Keratinocyte (primary cell): ENCODE measurements at regions not wholly inside any gene's neighbourhood (a gene's known extent, or its start where the extent isn't known, plus 50 kb on each side); places are given as distances from the start of the nearest gene placed in this dataset.
"Not testable (repeated sequence)": the region's sequence is repeated elsewhere in the genome, so short reads cannot be mapped to it uniquely, and the experiment has no call there.

Source experiments
- DNase-seq: peaks from one replicate; pipeline ENCODE4 v3.0.0-alpha.2; 2011; ENCODE audit warnings: low read depth, missing footprints, low spot score
- FAIRE-seq: peaks from 2 replicates; lab custom pipeline; 2011; peaks lifted over from hg19 to GRCh38; lab: Jason Lieb, UNC
- H2AFZ ChIP-seq: 2 replicates; pipeline ENCODE4 v1.6.0; 2012; ENCODE audit warnings: low read length, control low read depth, inconsistent platforms; ENCODE audit not compliant: control insufficient read depth
- H3K27ac ChIP-seq: 2 replicates; pipeline ENCODE4 v1.5.1; 2011; ENCODE audit warnings: low read length; ENCODE audit not compliant: control insufficient read depth, insufficient read depth
- H3K27me3 ChIP-seq: 3 replicates; pipeline ENCODE4 v1.6.0; 2011; ENCODE audit warnings: low read length; ENCODE audit not compliant: control insufficient read depth, insufficient read depth; ENCODE audit errors: extremely low read depth
- H3K36me3 ChIP-seq, 2 experiments: 2 replicates in 1 of 2; 3 replicates in 1 of 2; pipeline ENCODE4 v1.5.1; 2011; ENCODE audit warnings: low read length in 2 of 2, mild to moderate bottlenecking in 1 of 2; ENCODE audit not compliant: control insufficient read depth in 2 of 2, insufficient read depth in 2 of 2; ENCODE audit errors: extremely low read depth in 1 of 2
- H3K4me1 ChIP-seq: 3 replicates; pipeline ENCODE4 v1.5.1; 2011; ENCODE audit warnings: low read length; ENCODE audit not compliant: control insufficient read depth, insufficient read depth; ENCODE audit errors: extremely low read depth
- H3K4me2 ChIP-seq: 3 replicates; pipeline ENCODE4 v1.6.0; 2011; ENCODE audit warnings: low read depth, low read length; ENCODE audit not compliant: control insufficient read depth, insufficient read depth; ENCODE audit errors: extremely low read depth
- H3K4me3 ChIP-seq, 3 experiments: fragments of 200-600 bp in 1 of 3; sonication (generic) in 1 of 3; 2 replicates in 2 of 3; 3 replicates in 1 of 3; pipeline ENCODE4 v1.5.1; 2011 to 2016; ENCODE audit warnings: low read length in 3 of 3, mild to moderate bottlenecking in 3 of 3, control low read depth in 2 of 3, inconsistent platforms in 1 of 3, low read depth in 1 of 3, mixed read lengths in 1 of 3, mixed run types in 1 of 3, moderate library complexity in 1 of 3; ENCODE audit not compliant: control insufficient read depth in 2 of 3, insufficient read depth in 2 of 3; ENCODE audit errors: extremely low read depth in 1 of 3
- H3K79me2 ChIP-seq: 2 replicates; pipeline ENCODE4 v1.6.0; 2012; ENCODE audit warnings: low read length; ENCODE audit not compliant: control insufficient read depth, insufficient read depth
- H3K9ac ChIP-seq: 3 replicates; pipeline ENCODE4 v1.6.0; 2011; ENCODE audit warnings: low read length; ENCODE audit not compliant: control insufficient read depth, insufficient read depth; ENCODE audit errors: extremely low read depth
- H3K9me1 ChIP-seq: 3 replicates; pipeline ENCODE4 v1.6.0; 2011; ENCODE audit warnings: low read length; ENCODE audit not compliant: control insufficient read depth, insufficient read depth; ENCODE audit errors: extremely low read depth
- H3K9me3 ChIP-seq: 2 replicates; pipeline ENCODE4 v1.5.1; 2012; ENCODE audit warnings: low read depth, low read length; ENCODE audit not compliant: control insufficient read depth
- H4K20me1 ChIP-seq: 3 replicates; pipeline ENCODE4 v1.6.0; 2011; ENCODE audit warnings: low read length; ENCODE audit not compliant: control insufficient read depth, insufficient read depth; ENCODE audit errors: extremely low read depth
- CTCF ChIP-seq, 3 experiments: IDR thresholded peaks in 1 of 3; conservative IDR thresholded peaks in 1 of 3; optimal IDR thresholded peaks in 1 of 3; 2 replicates in 2 of 3; 3 replicates in 1 of 3; pipeline versions ENCODE3 to v1.5.1; 2011; ENCODE audit warnings: low read length in 3 of 3, mild to moderate bottlenecking in 3 of 3, moderate library complexity in 2 of 3, control low read depth in 1 of 3, inconsistent platforms in 1 of 3; ENCODE audit not compliant: insufficient read depth in 2 of 3; ENCODE audit errors: extremely low read depth in 1 of 3
- EZH2 ChIP-seq: IDR thresholded peaks from one replicate; pipeline ENCODE4 v1.6.1; 2012; ENCODE audit warnings: inconsistent platforms, mild to moderate bottlenecking, low read length, moderate library complexity
- dilution Hi-C: fragments of 300-500 bp; cut with MboI; formaldehyde crosslinking; loops from one replicate; pipeline ENCODE4 v1.7.0; 2020; ENCODE audit warnings: low sequenced_read_pairs; ENCODE audit not compliant: extremely low pct_ligation_motif_present

- H3K36me3 ChIP-seq, H3K27me3 ChIP-seq, FAIRE-seq, H3K9me3 ChIP-seq, H2AFZ ChIP-seq, H4K20me1 ChIP-seq, dilution Hi-C loops, H3K4me3 ChIP-seq, H3K4me1 ChIP-seq, H3K79me2 ChIP-seq, H3K9me1 ChIP-seq, H3K4me2 ChIP-seq, H3K27ac ChIP-seq, H3K9ac ChIP-seq, DNase-seq: not testable (repeated sequence)
Observed at GRCh38 chr1:61543498-61543897, 181.4 kb downstream of the TM2D1 start.

- dilution Hi-C loops: no loop called here
- Histone ChIP-seq H3K9me3 (no peaks in the 10 kb centered on the region), H3K36me3 (no peaks in the 10 kb centered on the region), H3K4me2 (no peak overlapping the region), H2AFZ (no peak overlapping the region), H3K27ac (no peak overlapping the region), H4K20me1 (no peaks in the 10 kb centered on the region), H3K4me1 (no peaks in the 10 kb centered on the region), H3K9me1 (no peaks in the 10 kb centered on the region), H3K4me3 (no peak overlapping the region), H3K79me2 (no peaks in the 10 kb centered on the region), H3K9ac (no peak overlapping the region), H3K27me3 (no peaks in the 10 kb centered on the region)
- no peak for TF ChIP-seq CTCF (optimal IDR thresholded peaks at IDR 0.05 in 1 of 3, IDR thresholded peaks at IDR 0.05 in 1 of 3, conservative IDR thresholded peaks at IDR 0.05 in 1 of 3; ENCODE audit: extremely low read depth in 1 of 3, insufficient read depth in 2 of 3, low read length in 3 of 3)
- no peak for TF ChIP-seq EZH2
- DNase-seq (no peak), FAIRE-seq (no peak)
Observed at GRCh38 chr1:61539720-61540462, 185.1 kb downstream of the TM2D1 start.

GRCh38 chr1:61538228-61538627 is 186.7 kb downstream of the TM2D1 start:
- Histone ChIP-seq H3K27ac (no peak overlapping the region), H3K9me1 (no peaks in the 10 kb centered on the region), H2AFZ (no peak overlapping the region), H3K9me3 (no peaks in the 10 kb centered on the region), H3K4me3 (no peak overlapping the region), H3K4me2 (no peak overlapping the region), H3K27me3 (no peaks in the 10 kb centered on the region), H4K20me1 (no peaks in the 10 kb centered on the region), H3K36me3 (no peaks in the 10 kb centered on the region), H3K4me1 (no peaks in the 10 kb centered on the region), H3K79me2 (no peaks in the 10 kb centered on the region), H3K9ac (no peak overlapping the region)
- no peak for FAIRE-seq
- no peak for TF ChIP-seq CTCF (optimal IDR thresholded peaks at IDR 0.05 in 1 of 3, IDR thresholded peaks at IDR 0.05 in 1 of 3, conservative IDR thresholded peaks at IDR 0.05 in 1 of 3; ENCODE audit: extremely low read depth in 1 of 3, insufficient read depth in 2 of 3, low read length in 3 of 3)
- no peak for TF ChIP-seq EZH2
- dilution Hi-C loops: no loop called here
- no peak for DNase-seq
